PFSK-1 (cell line): ENCODE measurements at regions not wholly inside any gene's neighbourhood (a gene's known extent, or its start where the extent isn't known, plus 50 kb on each side); places are given as distances from the start of the nearest gene placed in this dataset.

Source experiments
- FOXP2 ChIP-seq: optimal IDR thresholded peaks from 2 replicates; pipeline ENCODE3; 2011; ENCODE audit warnings: borderline replicate concordance, control low read depth, inconsistent platforms; ENCODE audit not compliant: insufficient read depth; ENCODE audit errors: extremely low read length, extremely low read depth
- TAF1 ChIP-seq: IDR thresholded peaks from 2 replicates; pipeline ENCODE4 v1.6.1; 2012; ENCODE audit warnings: low read length, control low read depth, borderline replicate concordance; ENCODE audit not compliant: insufficient read depth

- TF ChIP-seq FOXP2 (no peak), TAF1 (no peak)
These were observed 171.5 kb downstream of the SMIM20 start for GRCh38 chr4:26085551-26085950.
